CD14-positive monocyte (primary cell): ENCODE measurements at regions not wholly inside any gene's neighbourhood (a gene's known extent, or its start where the extent isn't known, plus 50 kb on each side); places are given as distances from the start of the nearest gene placed in this dataset.

Experiments
- DNase-seq, 3 donors: peaks; one replicate each; pipeline ENCODE4 v3.0.0-alpha.2; 2011 to 2022
- H2AFZ ChIP-seq: 2 replicates; pipeline ENCODE4 v1.6.0; 2012; ENCODE audit warnings: mild to moderate bottlenecking, low read depth, low read length, inconsistent platforms; ENCODE audit not compliant: insufficient read depth, poor library complexity, severe bottlenecking
- H3K27ac ChIP-seq, 2 donors: 1 replicate in 1 of 2; 2 replicates in 1 of 2; pipeline ENCODE4 v1.5.1; 2012 to 2013; ENCODE audit warnings: low read length in 2 of 2, control low read depth in 1 of 2, inconsistent platforms in 1 of 2, low read depth in 1 of 2, mild to moderate bottlenecking in 1 of 2
- H3K27me3 ChIP-seq, 2 donors: one replicate each; pipeline versions ENCODE4 v1.6.0 to v1.6.1; 2011 to 2013; ENCODE audit warnings: low read length in 2 of 2; ENCODE audit not compliant: control insufficient read depth in 2 of 2, insufficient read depth in 2 of 2
- H3K36me3 ChIP-seq, 2 donors: replicated peaks in 1 of 2; 1 replicate in 1 of 2; 2 replicates in 1 of 2; pipeline versions ENCODE4 v1.5.1 to v1.6.1; 2012 to 2013; ENCODE audit warnings: low read length in 2 of 2, control low read depth in 1 of 2, inconsistent platforms in 1 of 2, mild to moderate bottlenecking in 1 of 2; ENCODE audit not compliant: insufficient read depth in 2 of 2, control insufficient read depth in 1 of 2
- H3K4me1 ChIP-seq, 2 donors: 1 replicate in 1 of 2; 2 replicates in 1 of 2; pipeline versions ENCODE4 v1.5.1 to v1.6.1; 2012 to 2013; ENCODE audit warnings: low read length in 2 of 2, control low read depth in 1 of 2, inconsistent platforms in 1 of 2, mild to moderate bottlenecking in 1 of 2, moderate library complexity in 1 of 2; ENCODE audit not compliant: insufficient read depth in 2 of 2, control insufficient read depth in 1 of 2
- H3K4me2 ChIP-seq: replicated peaks from 2 replicates; pipeline ENCODE3; 2012; ENCODE audit warnings: low read length, moderate library complexity, mild to moderate bottlenecking; ENCODE audit not compliant: poor library complexity, severe bottlenecking; ENCODE audit errors: extremely low read depth
- H3K4me3 ChIP-seq, 3 experiments: fragments of 200-600 bp in 1 of 3; sonication (generic) in 1 of 3; replicated peaks in 1 of 3; 1 replicate in 2 of 3; 2 replicates in 1 of 3; pipeline ENCODE4 v1.5.1; 2011 to 2013; ENCODE audit warnings: low read length in 3 of 3, mild to moderate bottlenecking in 3 of 3, control low read depth in 2 of 3, low read depth in 2 of 3, inconsistent platforms in 1 of 3, moderate library complexity in 1 of 3
- H3K79me2 ChIP-seq: 2 replicates; pipeline ENCODE4 v1.6.0; 2012; ENCODE audit warnings: mild to moderate bottlenecking, control low read depth, inconsistent platforms, low read length, moderate library complexity; ENCODE audit not compliant: insufficient read depth
- H3K9ac ChIP-seq: 2 replicates; pipeline ENCODE4 v1.6.0; 2017; ENCODE audit warnings: low read length, mild to moderate bottlenecking; ENCODE audit not compliant: insufficient read depth, poor library complexity, severe bottlenecking
- H3K9me3 ChIP-seq, 2 donors: replicated peaks in 1 of 2; 1 replicate in 1 of 2; 2 replicates in 1 of 2; pipeline versions ENCODE4 v1.5.1 to v1.6.1; 2012 to 2013; ENCODE audit warnings: low read length in 2 of 2, control low read depth in 1 of 2; ENCODE audit not compliant: control insufficient read depth in 1 of 2, insufficient read depth in 1 of 2
- H4K20me1 ChIP-seq: 2 replicates; pipeline ENCODE4 v1.6.0; 2012; ENCODE audit warnings: mild to moderate bottlenecking, low read length, control low read depth, moderate library complexity; ENCODE audit not compliant: insufficient read depth
- H3K27ac Mint-ChIP-seq, 7 donors: one replicate each; pipeline ENCODE4 v1.8.0; 2020; ENCODE audit warnings: mild to moderate bottlenecking in 7 of 7, mixed read lengths in 7 of 7, moderate library complexity in 6 of 7, inconsistent platforms in 2 of 7
- H3K27me3 Mint-ChIP-seq, 3 donors: one replicate each; pipeline ENCODE4 v1.8.0; 2021 to 2022; ENCODE audit warnings: low read depth in 3 of 3, mild to moderate bottlenecking in 3 of 3, mixed read lengths in 3 of 3, moderate library complexity in 3 of 3, inconsistent platforms in 1 of 3
- H3K36me3 Mint-ChIP-seq, 2 donors: one replicate each; pipeline ENCODE4 v1.8.0; 2020; ENCODE audit warnings: mixed read lengths in 2 of 2, inconsistent platforms in 1 of 2, mild to moderate bottlenecking in 1 of 2
- H3K4me1 Mint-ChIP-seq: one replicate; pipeline ENCODE4 v1.8.0; 2020; ENCODE audit warnings: mild to moderate bottlenecking, mixed read lengths
- H3K4me3 Mint-ChIP-seq, 2 donors: one replicate each; pipeline ENCODE4 v1.8.0; 2020; ENCODE audit warnings: mild to moderate bottlenecking in 2 of 2, mixed read lengths in 2 of 2, moderate library complexity in 1 of 2
- H3K9me3 Mint-ChIP-seq, 7 donors: one replicate each; pipeline ENCODE4 v1.8.0; 2020 to 2022; ENCODE audit warnings: mixed read lengths in 7 of 7, mild to moderate bottlenecking in 6 of 7, moderate library complexity in 6 of 7, inconsistent platforms in 2 of 7
- WGBS: methylation state at CpG from one replicate; pipeline ENCODE4 v1.1.5; 2013; ENCODE audit warnings: missing lambda C conversion rate; ENCODE audit not compliant: insufficient coverage; 5-methylcytosine and 5-hydroxymethylcytosine counted together
- intact Hi-C, 2 donors: fragments of 100-400 bp; cut with micrococcal nuclease; formaldehyde crosslinking; loops; one replicate each; pipeline versions ENCODE4 v1.15.0 to v1.15.1; 2023
- TF ChIP-seq, protein P1 (sequence below): fragments of 200-600 bp; IDR thresholded peaks from one replicate; pipeline ENCODE4 v1.8.0; 2022; ENCODE audit warnings: antibody characterized with exemption, mild to moderate bottlenecking

DNA sequence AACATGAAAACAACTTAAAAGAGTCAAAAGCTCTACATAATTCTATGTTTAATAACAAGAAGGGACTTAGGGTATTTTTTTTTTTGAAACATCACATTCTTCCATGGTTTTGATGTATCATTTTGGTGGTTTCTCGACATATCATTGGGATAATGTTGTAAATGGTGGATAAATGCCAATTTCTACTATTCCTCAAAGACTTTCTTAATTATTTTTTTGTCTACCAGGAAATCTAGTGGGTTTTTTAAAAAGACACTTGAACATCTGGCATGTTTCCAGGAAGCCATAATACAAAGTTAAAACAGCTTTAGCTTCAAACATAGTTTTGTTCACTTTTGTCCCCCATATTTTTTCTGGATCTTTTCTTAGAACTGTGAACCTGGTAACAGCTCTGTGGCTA is 200.4 kb downstream of the DKK1 start:
- Histone ChIP-seq H3K4me2 (no peak overlapping the region), H3K36me3 (no peaks in the 10 kb centered on the region), H2AFZ (no peak overlapping the region), H3K27me3 (no peaks in the 10 kb centered on the region), H3K79me2 (no peaks in the 10 kb centered on the region), H3K27ac (no peak overlapping the region), H3K9me3 (peaks cover 0 to 8% of the 10 kb centered on the region in 2 donors), H4K20me1 (no peaks in the 10 kb centered on the region), H3K4me1 (no peaks in the 10 kb centered on the region), H3K9ac (no peak overlapping the region), H3K4me3 (no peak overlapping the region)
- Mint-ChIP-seq H3K9me3 (peaks cover 8 to 24% (median 14%) of the 10 kb centered on the region in 7 donors), H3K36me3 (no peaks in the 10 kb centered on the region), H3K4me3 (no peak overlapping the region), H3K27me3 (no peaks in the 10 kb centered on the region), H3K27ac (no peak overlapping the region), H3K4me1 (no peaks in the 10 kb centered on the region)
- no CpG with 5 or more reads among the region's 1 CpG for WGBS
- DNase-seq, result no peak
- intact Hi-C loops, result no loop called here
- TF ChIP-seq, protein P1, sequence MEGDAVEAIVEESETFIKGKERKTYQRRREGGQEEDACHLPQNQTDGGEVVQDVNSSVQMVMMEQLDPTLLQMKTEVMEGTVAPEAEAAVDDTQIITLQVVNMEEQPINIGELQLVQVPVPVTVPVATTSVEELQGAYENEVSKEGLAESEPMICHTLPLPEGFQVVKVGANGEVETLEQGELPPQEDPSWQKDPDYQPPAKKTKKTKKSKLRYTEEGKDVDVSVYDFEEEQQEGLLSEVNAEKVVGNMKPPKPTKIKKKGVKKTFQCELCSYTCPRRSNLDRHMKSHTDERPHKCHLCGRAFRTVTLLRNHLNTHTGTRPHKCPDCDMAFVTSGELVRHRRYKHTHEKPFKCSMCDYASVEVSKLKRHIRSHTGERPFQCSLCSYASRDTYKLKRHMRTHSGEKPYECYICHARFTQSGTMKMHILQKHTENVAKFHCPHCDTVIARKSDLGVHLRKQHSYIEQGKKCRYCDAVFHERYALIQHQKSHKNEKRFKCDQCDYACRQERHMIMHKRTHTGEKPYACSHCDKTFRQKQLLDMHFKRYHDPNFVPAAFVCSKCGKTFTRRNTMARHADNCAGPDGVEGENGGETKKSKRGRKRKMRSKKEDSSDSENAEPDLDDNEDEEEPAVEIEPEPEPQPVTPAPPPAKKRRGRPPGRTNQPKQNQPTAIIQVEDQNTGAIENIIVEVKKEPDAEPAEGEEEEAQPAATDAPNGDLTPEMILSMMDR, result no peak

DNA sequence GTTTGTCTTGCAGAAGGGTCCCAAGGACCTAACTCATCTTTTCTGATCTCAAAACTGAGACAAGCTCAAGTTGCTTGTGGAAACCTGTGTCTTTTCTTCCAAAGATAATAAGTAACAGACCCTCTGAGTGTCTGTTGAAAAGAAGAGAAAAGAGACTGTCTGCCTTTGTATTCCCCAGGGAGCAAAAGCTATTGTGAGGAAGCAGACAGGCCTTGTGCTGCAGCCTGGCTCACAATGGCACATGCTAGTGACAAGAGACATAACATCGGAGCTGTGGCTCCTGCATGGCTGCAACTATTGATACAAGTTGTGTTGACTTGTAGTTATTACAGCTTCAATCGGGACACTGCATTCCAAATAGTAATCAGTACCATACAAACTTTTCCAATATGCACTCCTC is 202.9 kb downstream of the DKK1 start:
- H3K9ac ChIP-seq, result no peak overlapping the region
- TF ChIP-seq, protein P1, result no peak
- H3K4me3 ChIP-seq, result no peak overlapping the region
- no peak for DNase-seq
- H3K4me2 ChIP-seq, result no peak overlapping the region
- H3K36me3 Mint-ChIP-seq, result no peaks in the 10 kb centered on the region
- H3K4me3 Mint-ChIP-seq, result no peak overlapping the region
- H3K27me3 Mint-ChIP-seq, result no peaks in the 10 kb centered on the region
- no peaks in the 10 kb centered on the region for H4K20me1 ChIP-seq
- no peak overlapping the region for H3K27ac Mint-ChIP-seq
- no peaks in the 10 kb centered on the region for H3K27me3 ChIP-seq
- H2AFZ ChIP-seq, result no peak overlapping the region
- H3K36me3 ChIP-seq, result no peaks in the 10 kb centered on the region
- intact Hi-C loops, result no loop called here
- H3K27ac ChIP-seq, result no peak overlapping the region
- peaks cover 3 to 8% (median 5%) of the 10 kb centered on the region in 7 donors for H3K9me3 Mint-ChIP-seq
- H3K4me1 ChIP-seq, result no peaks in the 10 kb centered on the region
- H3K4me1 Mint-ChIP-seq, result no peaks in the 10 kb centered on the region
- H3K9me3 ChIP-seq, result no peaks in the 10 kb centered on the region
- no peaks in the 10 kb centered on the region for H3K79me2 ChIP-seq
- no CpG with 5 or more reads among the region's 2 CpGs for WGBS
